ENCODE measurements at regions not wholly inside any gene's neighbourhood (a gene's known extent, or its start where the extent isn't known, plus 50 kb on each side); places are given as distances from the start of the nearest gene placed in this dataset.
"Not testable (repeated sequence)": the region's sequence is repeated elsewhere in the genome, so short reads cannot be mapped to it uniquely, and the experiment has no call there.

GRCh38 chr17:30706004-30706403 lies 118.5 kb downstream of the CRLF3 start:
- WGBS (ENCODE audit: insufficient coverage, low coverage, missing lambda C conversion rate), result 94% methylated on average over 34 of the region's 41 CpGs
- H3K79me2 ChIP-seq (ENCODE audit: control insufficient read depth, insufficient read depth, low read length), result peaks cover 15% of the 10 kb centered on the region
- TF ChIP-seq HNRNPL (IDR thresholded peaks at IDR 0.05; ENCODE audit: low read depth, low read length), result peak; percentile 37; the same call in 1 of the 2 replicates
- TF ChIP-seq ZBTB33 (CRISPR knock-in tag; IDR thresholded peaks at IDR 0.05), result 0 out of 2 replicates have a peak, but pooled peaks have one; percentile 20
- peaks cover 6 to 32% of the 10 kb centered on the region in 2 experiments; a peak in 3 of 5 replicates for H3K4me1 ChIP-seq (replicated peaks in 1 of 2; ENCODE audit: control insufficient read depth in 2 of 2, insufficient read depth in 2 of 2, low read length in 2 of 2)
- BruUV-seq (replicated peaks); H3K9me1 ChIP-seq (ENCODE audit: control insufficient read depth, insufficient read depth, low read length); intact Hi-C loops (cut with micrococcal nuclease); H3K27me3 ChIP-seq (ENCODE audit: control insufficient read depth in 2 of 2, insufficient read depth in 2 of 2, low read length in 2 of 2); H4K20me1 ChIP-seq (replicated peaks; ENCODE audit: control insufficient read depth, insufficient read depth, low read length); H3K9me3 ChIP-seq (replicated peaks; ENCODE audit: control insufficient read depth, insufficient read depth, low read depth, low read length); POLR2A ChIA-PET; H2AFZ ChIP-seq (ENCODE audit: low read depth, low read length); ATAC-seq; H3K9ac ChIP-seq (ENCODE audit: insufficient read depth in 1 of 2, low read depth in 2 of 2, low read length in 2 of 2); H3K4me3 ChIP-seq; FAIRE-seq; CTCF ChIA-PET (ENCODE audit: low intra/inter-chr PET ratio); H3K27ac ChIP-seq (ENCODE audit: extremely low read depth, low read depth, low read length); DNase-seq (ENCODE audit: extremely low read depth in 1 of 4, low spot score in 3 of 4); H3K4me2 ChIP-seq (ENCODE audit: insufficient read depth, low read length); H3K36me3 ChIP-seq (ENCODE audit: control insufficient read depth, insufficient read depth, low read length): not testable (repeated sequence)
- in situ Hi-C loops (cut with MboI), result loop anchor here (25.0 kb wide), 1 partner anchor 369 kb away; the partner anchor contains the start of gene TMIGD1

GRCh38 chr17:30701498-30701989 lies 122.9 kb downstream of the CRLF3 start:
- Histone ChIP-seq H3K36me3 (ENCODE audit: control insufficient read depth, insufficient read depth, low read length) (no peaks in the 10 kb centered on the region), H3K9me1 (ENCODE audit: control insufficient read depth, insufficient read depth, low read length) (no peaks in the 10 kb centered on the region), H3K27ac (ENCODE audit: extremely low read depth, low read depth, low read length) (no peak overlapping the region), H3K27me3 (ENCODE audit: control insufficient read depth in 2 of 2, insufficient read depth in 2 of 2, low read length in 2 of 2) (no peaks in the 10 kb centered on the region), H3K9ac (ENCODE audit: insufficient read depth in 1 of 2, low read depth in 2 of 2, low read length in 2 of 2) (no peak overlapping the region), H3K9me3 (replicated peaks; ENCODE audit: control insufficient read depth, insufficient read depth, low read depth, low read length) (no peaks in the 10 kb centered on the region), H3K79me2 (ENCODE audit: control insufficient read depth, insufficient read depth, low read length) (no peaks in the 10 kb centered on the region), H3K4me2 (ENCODE audit: insufficient read depth, low read length) (peak overlapping the region; percentile 12; the same call in 1 of the 2 replicates), H3K4me1 (replicated peaks in 1 of 2; ENCODE audit: control insufficient read depth in 2 of 2, insufficient read depth in 2 of 2, low read length in 2 of 2) (peaks cover 7 to 25% of the 10 kb centered on the region in 2 experiments; a peak in 3 of 5 replicates), H4K20me1 (replicated peaks; ENCODE audit: control insufficient read depth, insufficient read depth, low read length) (no peaks in the 10 kb centered on the region), H2AFZ (ENCODE audit: low read depth, low read length) (peak overlapping the region; percentile 54), H3K4me3 (no peak overlapping the region)
- DNase-seq (ENCODE audit: extremely low read depth in 1 of 4, low spot score in 3 of 4) (no peak), ATAC-seq (no peak), FAIRE-seq (peak; percentile 67)
- 25% methylated on average over 7 of the region's 7 CpGs for WGBS (ENCODE audit: insufficient coverage, low coverage, missing lambda C conversion rate)
- intact Hi-C loops (cut with micrococcal nuclease) (no loop called here), in situ Hi-C loops (cut with MboI) (loop anchor here (25.0 kb wide), 1 partner anchor 364 kb away; the partner anchor contains the start of gene TMIGD1)
- ChIA-PET CTCF (ENCODE audit: low intra/inter-chr PET ratio) (no interaction called here), POLR2A (interaction anchor here (0.7 kb wide), 1 partner anchor 1134 kb away, joined by 3 read pairs; no protein-coding TSS in a partner anchor)
- BruUV-seq (replicated peaks), result no TSS peak
- TF ChIP-seq KLF13 (tag; IDR thresholded peaks at IDR 0.05; ENCODE audit: borderline replicate concordance, low read depth) (no peak), BRD4 (IDR thresholded peaks at IDR 0.05) (no peak), MAFF (IDR thresholded peaks at IDR 0.05; ENCODE audit: low read length) (peak; percentile 56; the same call in 1 of the 2 replicates), ZNF3 (CRISPR knock-in tag; IDR thresholded peaks at IDR 0.05) (no peak), ZNF561 (CRISPR knock-in tag; conservative IDR thresholded peaks at IDR 0.05) (no peak), EWSR1 (IDR thresholded peaks at IDR 0.05; ENCODE audit: borderline replicate concordance, low read depth, partially characterized antibody) (no peak), RFX7 (CRISPR knock-in tag; IDR thresholded peaks at IDR 0.05) (no peak)
- TF ChIP-seq, protein P1, sequence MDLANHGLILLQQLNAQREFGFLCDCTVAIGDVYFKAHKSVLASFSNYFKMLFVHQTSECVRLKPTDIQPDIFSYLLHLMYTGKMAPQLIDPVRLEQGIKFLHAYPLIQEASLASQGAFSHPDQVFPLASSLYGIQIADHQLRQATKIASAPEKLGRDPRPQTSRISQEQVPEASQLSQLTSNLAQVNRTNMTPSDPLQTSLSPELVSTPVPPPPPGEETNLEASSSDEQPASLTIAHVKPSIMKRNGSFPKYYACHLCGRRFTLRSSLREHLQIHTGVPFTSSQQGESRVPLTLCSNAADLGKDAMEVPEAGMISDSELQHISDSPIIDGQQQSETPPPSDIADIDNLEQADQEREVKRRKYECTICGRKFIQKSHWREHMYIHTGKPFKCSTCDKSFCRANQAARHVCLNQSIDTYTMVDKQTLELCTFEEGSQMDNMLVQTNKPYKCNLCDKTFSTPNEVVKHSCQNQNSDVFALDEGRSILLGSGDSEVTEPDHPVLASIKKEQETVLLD (IDR thresholded peaks at IDR 0.05), result no peak
